ENCODE measurements at regions not wholly inside any gene's neighbourhood (a gene's known extent, or its start where the extent isn't known, plus 50 kb on each side); places are given as distances from the start of the nearest gene placed in this dataset.

- Histone ChIP-seq H3K4me1 (no peaks in the 10 kb centered on the region), H3K36me3 (no peaks in the 10 kb centered on the region), H3K27me3 (no peaks in the 10 kb centered on the region), H3K27ac (no peak overlapping the region), H3K4me3 (no peak overlapping the region), H3K9me3 (no peaks in the 10 kb centered on the region)
- DNase-seq = no peak
- TF ChIP-seq POLR2A (IDR thresholded peaks at IDR 0.05) = no peak
- TF ChIP-seq, protein P1, sequence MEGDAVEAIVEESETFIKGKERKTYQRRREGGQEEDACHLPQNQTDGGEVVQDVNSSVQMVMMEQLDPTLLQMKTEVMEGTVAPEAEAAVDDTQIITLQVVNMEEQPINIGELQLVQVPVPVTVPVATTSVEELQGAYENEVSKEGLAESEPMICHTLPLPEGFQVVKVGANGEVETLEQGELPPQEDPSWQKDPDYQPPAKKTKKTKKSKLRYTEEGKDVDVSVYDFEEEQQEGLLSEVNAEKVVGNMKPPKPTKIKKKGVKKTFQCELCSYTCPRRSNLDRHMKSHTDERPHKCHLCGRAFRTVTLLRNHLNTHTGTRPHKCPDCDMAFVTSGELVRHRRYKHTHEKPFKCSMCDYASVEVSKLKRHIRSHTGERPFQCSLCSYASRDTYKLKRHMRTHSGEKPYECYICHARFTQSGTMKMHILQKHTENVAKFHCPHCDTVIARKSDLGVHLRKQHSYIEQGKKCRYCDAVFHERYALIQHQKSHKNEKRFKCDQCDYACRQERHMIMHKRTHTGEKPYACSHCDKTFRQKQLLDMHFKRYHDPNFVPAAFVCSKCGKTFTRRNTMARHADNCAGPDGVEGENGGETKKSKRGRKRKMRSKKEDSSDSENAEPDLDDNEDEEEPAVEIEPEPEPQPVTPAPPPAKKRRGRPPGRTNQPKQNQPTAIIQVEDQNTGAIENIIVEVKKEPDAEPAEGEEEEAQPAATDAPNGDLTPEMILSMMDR (IDR thresholded peaks at IDR 0.05) = no peak
Observed at GRCh38 chr21:28790335-28790734, 202.3 kb downstream of the LTN1 start.

DNA sequence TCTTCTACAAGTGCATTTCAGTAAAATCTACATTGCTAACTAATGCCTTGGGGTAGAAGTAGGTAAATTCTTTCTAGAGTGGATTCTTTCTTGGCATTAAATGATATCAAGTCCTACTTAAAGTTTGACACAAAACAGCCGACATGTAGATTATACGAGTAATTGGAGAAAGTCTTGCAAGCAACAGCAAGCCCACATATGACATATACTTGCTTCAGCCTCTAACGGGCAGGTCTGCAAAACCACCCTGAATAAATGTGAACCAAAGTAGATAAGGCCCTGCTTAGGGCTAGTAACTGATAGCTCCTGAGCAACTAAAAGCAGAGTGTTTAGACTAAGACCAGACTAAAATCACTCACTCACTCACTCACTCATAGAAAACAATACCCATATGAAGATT lies 203.2 kb downstream of the LTN1 start:
- H3K27me3 ChIP-seq = no peaks in the 10 kb centered on the region
- H3K36me3 ChIP-seq = no peaks in the 10 kb centered on the region
- H3K4me3 ChIP-seq = no peak overlapping the region
- DNase-seq = no peak
- no peaks in the 10 kb centered on the region for H3K4me1 ChIP-seq
- H3K9me3 ChIP-seq = no peaks in the 10 kb centered on the region
- TF ChIP-seq POLR2A (IDR thresholded peaks at IDR 0.05) = no peak
- TF ChIP-seq, protein P1 (IDR thresholded peaks at IDR 0.05) = no peak
- H3K27ac ChIP-seq = no peak overlapping the region

DNA sequence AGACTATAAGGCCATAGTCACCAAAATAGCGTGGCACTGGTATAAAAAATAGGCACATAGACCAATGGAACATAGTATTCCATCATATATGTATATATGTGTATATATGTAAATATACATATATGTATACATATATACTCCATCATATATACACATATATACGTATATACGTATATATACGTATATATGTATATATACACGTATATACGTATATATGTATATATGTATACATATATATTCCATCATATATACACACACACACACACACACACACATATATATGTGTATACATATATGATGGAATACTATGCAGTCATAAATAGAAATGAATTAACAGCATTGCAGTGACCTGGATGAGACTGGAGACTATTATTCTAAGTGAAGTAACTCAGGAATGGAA lies 204.6 kb downstream of the LTN1 start:
- no peak for TF ChIP-seq POLR2A (IDR thresholded peaks at IDR 0.05)
- TF ChIP-seq, protein P1 (IDR thresholded peaks at IDR 0.05) = no peak
- H3K27ac ChIP-seq = no peak overlapping the region

DNA sequence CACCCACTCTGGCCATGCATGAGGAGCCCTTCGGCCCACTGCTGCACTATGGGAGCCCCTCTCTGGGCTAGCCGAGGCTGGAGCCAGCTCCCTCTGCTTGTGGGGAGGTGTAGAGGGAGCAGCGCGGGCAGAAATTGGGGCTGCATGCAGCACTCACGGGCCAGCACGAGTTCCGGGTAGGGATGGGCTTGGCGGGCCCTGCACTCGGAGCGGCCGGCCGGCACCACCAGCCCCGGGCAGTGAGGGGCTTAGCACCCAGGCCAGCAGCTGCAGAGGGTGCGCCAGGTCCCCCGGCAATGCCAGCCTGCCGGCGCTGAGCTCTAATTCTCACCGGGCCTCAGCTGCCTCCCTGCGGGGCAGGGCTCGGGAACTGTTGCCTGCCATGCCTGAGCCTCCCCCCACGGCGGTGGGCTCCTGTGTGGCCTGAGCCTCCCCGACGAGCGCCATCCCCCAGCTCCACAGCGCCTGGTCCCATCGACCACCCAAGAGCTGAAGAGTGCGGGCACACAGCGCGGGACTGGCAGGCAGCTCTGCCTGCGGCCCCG lies 209.0 kb downstream of the LTN1 start:
- no peak for DNase-seq

More for the DNA sequence above, 204.6 kb downstream of the LTN1 start:
- Histone ChIP-seq H3K4me3 (no peak overlapping the region), H3K36me3 (no peaks in the 10 kb centered on the region), H3K4me1 (no peaks in the 10 kb centered on the region), H3K9me3 (no peaks in the 10 kb centered on the region), H3K27me3 (no peaks in the 10 kb centered on the region)
- DNase-seq = no peak

DNA sequence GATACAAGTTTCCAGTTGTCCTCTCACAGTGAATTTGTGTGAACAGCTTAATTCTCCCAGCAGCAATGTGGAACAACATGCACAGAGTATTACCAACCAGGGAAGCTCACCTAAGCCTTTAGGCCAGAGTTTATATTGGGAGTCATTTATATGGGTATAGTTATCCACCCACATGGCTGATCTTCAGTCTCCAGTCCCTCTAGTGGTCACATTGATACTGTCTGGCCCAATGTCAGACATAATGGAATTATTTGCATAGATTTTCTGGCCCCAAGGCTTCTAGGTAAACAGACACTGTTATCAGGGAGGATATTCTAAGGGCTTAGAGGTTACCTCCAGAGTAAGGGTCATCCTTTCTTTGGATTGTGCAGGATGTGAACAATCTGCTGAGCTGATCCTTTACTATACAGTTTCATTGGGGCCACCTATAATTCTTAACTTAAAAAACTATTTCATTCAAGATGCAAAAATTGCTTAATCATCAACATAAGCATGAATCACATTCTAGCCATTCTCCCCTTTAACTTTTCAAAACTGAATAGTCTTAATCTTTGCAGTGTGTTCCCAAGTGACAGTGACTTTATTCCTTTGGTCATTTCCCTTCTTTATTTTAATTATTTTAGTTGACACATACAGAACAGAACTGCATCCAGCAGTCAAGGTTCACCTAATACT lies 210.9 kb downstream of the LTN1 start:
- no peaks in the 10 kb centered on the region for H3K9me3 ChIP-seq
- no peaks in the 10 kb centered on the region for H3K4me1 ChIP-seq
- H3K4me3 ChIP-seq = no peak overlapping the region
- H3K27ac ChIP-seq = no peak overlapping the region
- TF ChIP-seq, protein P1 (IDR thresholded peaks at IDR 0.05) = peak in 3 of 6 experiments; percentile 12 to 26 (median 16)
- TF ChIP-seq POLR2A (IDR thresholded peaks at IDR 0.05) = no peak
- no peaks in the 10 kb centered on the region for H3K36me3 ChIP-seq
- no peaks in the 10 kb centered on the region for H3K27me3 ChIP-seq
- no peak for DNase-seq

More for the DNA sequence above, 209.0 kb downstream of the LTN1 start:
- no peak for TF ChIP-seq POLR2A (IDR thresholded peaks at IDR 0.05)
- TF ChIP-seq, protein P1 (IDR thresholded peaks at IDR 0.05) = no peak
- Histone ChIP-seq H3K36me3 (no peaks in the 10 kb centered on the region), H3K4me3 (no peak overlapping the region), H3K9me3 (no peaks in the 10 kb centered on the region), H3K27ac (no peak overlapping the region), H3K27me3 (no peaks in the 10 kb centered on the region), H3K4me1 (no peaks in the 10 kb centered on the region)
